Daoy (cell line): ENCODE measurements at regions not wholly inside any gene's neighbourhood (a gene's known extent, or its start where the extent isn't known, plus 50 kb on each side); places are given as distances from the start of the nearest gene placed in this dataset.
A peak's percentile ranks its signal among the peaks of the same experiment; 100 is the strongest.
"Not testable (repeated sequence)": the region's sequence is repeated elsewhere in the genome, so short reads cannot be mapped to it uniquely, and the experiment has no call there.

Experiments used
- DNase-seq: peaks from one replicate; pipeline ENCODE4 v3.0.0-alpha.2; 2015; ENCODE audit warnings: low read depth

GRCh38 chr3:110933821-110934426, 137.7 kb upstream of the NECTIN3 start:
- DNase-seq = no peak

DNA sequence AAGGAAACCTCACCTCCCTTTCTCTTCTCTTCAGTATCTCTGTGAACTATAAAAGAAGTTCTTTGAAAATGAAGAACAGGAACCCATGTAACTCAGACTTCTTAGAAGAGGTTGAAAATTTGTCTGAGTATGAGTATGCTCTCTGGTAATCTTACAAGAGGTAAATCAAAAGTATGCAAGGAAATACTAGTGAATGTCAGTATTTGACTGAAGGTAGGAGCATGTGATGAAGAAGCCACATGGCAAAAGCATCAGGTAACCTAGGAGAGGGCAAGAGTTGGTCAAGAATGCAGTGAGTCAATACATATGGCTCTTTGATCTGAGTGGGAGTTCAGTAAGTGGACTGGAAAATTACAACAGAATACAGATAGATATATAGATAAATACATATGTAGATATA, 133.0 kb upstream of the NECTIN3 start:
- DNase-seq = no peak

DNA sequence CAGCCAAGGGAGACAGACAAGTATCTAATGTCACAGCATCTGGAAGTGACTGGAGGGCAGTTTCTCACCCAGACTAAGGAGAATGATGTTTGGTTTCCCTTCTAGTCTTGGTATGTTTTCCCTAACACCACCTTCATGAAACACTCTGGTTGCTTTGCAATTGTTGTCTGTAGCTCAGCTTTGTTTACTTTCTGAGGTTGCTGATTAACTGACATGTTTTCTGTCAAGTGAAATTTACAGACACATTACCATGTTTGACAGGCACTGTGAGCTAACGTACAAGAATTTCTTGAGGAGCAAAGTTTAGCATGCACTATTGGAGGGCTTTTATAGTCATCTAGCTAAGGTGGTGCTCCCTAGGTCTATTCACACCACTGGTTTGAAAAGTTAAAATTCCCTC, 131.6 kb upstream of the NECTIN3 start:
- DNase-seq = no peak

DNA sequence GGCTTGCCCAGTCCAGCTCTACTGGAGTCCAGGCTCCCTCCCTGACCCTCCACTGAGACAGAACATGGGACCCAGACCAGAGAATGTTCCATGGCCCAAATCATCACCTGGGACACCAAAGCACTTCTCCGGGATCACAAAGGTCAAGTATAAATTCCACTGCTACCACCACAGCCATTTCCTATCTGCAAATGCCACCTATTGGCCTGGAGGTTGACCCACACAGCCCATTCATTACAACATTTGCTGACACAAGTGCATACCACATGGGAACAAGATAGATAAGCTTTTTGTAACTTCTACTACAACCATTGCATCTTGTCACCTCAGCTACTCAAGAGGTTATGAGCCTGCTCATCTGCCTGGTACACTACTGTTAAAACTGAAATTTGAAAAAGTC, 126.8 kb upstream of the NECTIN3 start:
- no peak for DNase-seq

DNA sequence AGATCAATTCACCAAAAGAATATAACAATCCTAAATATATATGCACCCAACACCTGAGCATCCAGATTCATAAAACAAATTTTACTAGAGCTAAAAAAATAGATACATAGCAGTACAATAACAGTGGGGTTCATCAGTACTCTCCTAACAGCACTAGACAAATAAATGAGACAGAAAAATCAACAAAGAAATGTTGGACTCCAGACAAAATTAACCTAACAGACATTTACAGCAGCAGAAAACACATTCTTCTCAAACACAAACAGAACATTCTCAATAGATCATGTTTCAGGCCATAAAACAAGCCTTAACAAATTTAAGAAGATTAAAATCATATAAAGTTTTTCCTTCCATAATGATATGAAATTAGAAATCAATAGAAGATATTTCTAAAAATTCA, 124.8 kb upstream of the NECTIN3 start:
- DNase-seq = no peak

- not testable (repeated sequence) for DNase-seq
Observed at GRCh38 chr3:110949194-110949593, 122.4 kb upstream of the NECTIN3 start.

DNA sequence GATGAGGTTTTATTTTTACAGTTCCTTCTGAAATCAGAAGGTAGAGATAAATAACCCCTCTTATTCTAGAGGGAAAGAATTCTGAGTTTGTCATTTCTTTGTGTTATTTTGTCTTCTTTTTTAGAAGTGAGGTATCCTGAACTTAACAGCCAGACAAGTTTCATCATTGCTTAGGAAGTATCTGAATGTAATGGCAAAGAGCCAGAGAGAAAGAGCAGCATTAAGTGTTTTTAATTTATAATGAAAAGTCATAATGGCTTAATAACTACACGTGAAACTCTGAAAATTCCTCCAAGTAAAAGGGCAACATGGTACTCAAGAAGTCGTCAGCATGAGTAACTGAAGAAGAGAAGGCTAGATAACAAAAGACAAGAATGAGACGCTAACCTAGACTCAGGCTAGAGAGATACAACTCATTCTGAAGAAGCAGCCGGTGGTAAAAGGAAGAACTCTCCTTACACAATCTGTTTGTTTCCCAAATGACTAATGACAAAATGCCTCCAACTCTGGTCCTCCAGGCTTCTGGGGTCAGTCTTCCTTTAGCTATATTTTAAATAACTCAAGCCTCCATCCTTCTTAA, 116.2 kb upstream of the NECTIN3 start:
- no peak for DNase-seq

- DNase-seq = no peak
Observed at GRCh38 chr3:110956081-110956480, 115.5 kb upstream of the NECTIN3 start.

DNA sequence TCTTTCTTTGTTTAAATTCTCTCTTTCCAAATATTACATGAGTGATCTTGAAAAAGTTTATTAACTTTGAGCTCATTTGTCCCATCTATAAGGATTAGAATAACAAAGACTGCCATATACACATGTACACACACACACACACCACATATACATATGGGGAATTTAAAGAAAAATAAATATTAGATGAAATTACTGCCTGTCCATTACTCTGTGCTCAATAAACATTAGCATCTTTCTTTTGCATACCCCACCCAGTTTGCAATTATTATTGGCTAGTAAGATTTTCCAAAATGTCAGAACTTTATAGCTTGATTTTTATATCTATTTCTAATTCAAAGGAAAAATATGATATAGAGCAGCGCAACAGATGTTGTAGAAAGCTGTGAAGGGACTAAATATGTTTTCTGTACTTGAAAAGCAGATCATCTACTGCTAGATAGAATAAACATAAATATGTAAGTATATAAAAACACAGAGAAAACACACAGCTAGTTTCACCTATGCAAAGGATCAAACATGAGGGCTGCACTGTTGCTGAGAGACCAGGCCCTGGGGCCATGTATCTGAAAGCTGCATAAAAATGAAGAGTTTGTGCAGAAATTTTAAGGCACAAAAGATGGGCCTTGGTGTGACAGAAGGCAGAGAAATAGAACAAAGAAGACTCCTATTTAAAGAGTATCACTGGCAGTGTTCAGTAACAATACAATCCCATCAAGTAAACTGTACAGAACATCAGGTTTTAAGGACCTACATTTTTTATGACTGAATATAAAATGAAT, 114.2 kb upstream of the NECTIN3 start:
- no peak for DNase-seq

DNA sequence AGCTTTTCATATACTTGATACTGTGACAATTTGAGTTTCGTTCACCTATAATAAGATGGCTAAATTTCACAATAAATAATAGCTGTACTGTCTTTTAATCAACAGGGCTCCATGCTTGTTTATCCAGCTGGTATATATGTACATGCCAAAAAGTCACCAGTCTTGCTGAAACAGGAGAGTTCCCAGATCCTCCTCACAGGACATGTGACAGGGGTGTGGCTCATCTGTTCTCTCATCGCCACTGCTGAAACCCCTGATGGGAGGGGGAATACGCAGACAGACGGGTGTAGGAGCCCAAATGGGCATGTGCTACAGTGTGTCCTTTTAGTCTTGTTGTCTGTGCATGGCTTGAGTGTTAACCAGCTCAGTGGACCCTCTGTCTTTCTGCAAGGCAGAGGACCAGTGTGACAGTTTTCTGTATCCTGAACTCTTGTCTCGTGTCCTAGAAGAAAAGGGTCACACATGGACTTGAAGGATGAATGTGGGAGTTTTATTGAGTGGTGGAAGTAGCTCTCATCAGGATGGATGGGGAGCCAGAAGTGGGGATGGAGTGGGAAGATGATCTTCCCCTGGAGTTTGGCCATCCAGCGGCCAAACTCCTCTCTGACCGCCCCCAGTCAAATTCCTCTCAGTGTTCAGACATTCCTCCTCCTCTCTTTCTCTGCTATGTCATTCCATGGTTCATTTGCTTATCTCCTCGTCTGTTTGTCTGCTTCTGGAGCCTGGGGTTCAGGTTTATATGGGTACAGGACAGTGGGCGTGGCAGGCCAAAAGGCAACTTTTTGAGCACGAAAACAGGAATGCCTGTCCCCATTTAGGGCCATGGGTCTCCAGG, 113.1 kb upstream of the NECTIN3 start:
- DNase-seq = no peak

DNA sequence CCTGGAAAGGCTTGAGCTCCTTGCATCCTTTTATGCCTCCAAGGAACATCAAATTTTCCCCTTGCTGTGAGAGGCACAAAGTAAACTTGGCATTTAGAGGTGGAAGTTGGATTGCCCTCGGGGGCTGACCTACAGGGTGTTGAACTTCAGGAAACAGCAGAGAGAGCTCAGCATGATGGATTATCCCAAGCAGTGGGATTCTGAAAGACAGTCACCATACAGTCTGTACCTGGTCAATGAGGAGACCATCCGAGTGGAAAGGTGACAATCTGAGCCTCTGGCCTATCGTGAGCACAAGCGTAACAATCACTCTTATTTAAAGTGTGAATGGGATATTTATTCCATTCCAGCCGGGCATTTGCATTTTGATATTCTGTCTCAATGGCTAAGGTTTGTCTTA, 105.6 kb upstream of the NECTIN3 start:
- no peak for DNase-seq

DNA sequence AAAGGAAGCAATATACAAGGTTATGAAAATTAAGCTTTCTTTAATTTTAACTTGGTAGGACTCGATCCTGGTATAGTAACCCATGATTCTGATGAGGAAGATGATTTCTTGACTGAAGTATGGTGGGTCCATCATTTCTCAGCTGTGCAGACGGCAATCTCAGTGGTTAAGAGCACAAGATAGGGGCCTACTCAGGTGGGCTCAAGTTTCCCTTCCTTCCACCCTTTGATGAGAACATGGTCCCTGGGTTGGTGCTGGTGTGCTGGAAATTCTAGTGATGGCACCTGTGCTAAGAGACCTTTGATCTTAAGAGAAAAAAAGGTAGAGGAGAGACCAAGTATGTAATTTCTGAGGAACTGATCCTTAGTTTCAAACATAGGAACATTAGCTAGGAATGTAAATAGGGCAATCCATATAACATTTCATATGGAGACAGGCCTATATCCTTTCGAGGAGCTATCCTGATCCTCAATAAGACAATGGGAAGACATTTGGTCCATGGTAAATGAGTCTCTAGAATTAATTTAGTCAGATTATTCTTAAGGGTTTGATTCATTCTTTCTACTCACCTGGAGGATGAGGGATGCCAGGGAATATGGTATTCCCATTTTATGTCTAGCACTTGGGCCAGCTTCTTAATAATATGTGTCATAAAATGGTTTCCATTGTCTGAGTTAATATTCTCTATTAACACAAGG, 104.5 kb upstream of the NECTIN3 start:
- no peak for DNase-seq

DNA sequence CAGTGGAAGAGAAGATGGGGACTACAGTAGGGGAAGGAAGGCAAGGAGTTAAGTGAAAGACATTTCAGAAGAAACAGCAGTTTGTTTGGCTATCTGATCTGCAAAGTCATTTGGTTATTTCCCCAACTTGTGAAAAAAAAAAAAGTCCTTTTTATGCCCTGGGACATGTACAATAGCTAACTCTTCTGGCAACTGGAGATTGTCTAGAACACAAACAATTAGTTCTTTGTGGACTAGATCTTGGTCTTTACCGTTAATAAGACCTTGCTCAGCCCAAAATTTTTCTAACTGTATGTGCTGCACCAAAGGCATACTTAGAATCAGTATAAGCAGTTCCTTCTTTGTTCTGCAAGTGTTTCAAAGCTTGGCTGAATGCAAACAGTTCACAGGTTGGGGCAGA, 103.5 kb upstream of the NECTIN3 start:
- no peak for DNase-seq

GRCh38 chr3:110969229-110970211, 102.1 kb upstream of the NECTIN3 start:
- DNase-seq = peak; percentile 14

DNA sequence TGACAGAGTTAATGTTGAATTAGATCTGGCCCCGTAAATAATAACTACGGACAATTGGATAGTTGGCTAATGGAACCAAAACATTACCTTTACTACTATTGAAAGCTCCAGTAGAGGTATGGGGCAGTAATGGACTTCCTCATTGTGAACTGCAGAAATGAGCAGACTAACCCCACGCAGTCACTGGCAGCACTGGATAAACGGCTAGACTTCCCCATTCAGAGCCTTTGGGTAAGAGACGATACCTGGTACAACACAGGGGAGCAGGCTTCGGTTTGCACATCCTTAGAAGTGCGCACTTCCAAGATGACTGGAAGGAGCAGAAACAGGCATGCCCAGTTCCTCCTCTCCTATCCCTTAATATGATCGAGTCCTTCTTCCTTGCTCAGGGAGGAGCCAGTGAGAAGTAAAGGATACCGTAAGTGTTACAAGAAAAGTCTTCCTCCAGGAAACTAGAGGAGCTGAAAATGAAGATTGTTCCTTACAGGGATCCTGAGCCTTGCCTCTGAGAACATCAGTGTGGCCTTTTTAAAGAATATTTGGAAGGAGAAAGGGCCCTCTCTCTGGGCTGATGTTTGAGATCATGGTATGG, 100.5 kb upstream of the NECTIN3 start:
- peak; percentile 7 for DNase-seq

- DNase-seq = no peak
Observed at GRCh38 chr3:110973263-110973895, 98.2 kb upstream of the NECTIN3 start.

DNA sequence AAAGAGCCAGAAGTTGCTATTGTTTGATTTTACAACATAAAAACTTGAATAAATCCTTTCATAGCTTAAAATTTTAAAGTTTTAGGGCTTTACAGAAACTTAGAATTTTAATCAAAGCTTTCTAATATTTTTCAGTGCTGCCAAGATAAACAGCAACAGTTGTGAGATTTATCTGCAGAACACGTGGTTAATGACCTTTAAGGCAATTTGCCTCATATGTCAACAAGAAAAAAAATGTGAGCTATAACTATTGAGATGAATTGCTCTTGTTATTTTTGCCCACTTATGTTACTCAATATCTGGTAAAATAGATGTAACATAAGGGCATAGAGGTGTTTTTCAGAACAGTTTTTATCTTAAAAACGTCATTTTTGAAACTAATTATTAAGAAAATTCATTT, 96.7 kb upstream of the NECTIN3 start:
- DNase-seq = no peak

GRCh38 chr3:110984456-110985250, 87.0 kb upstream of the NECTIN3 start:
- no peak for DNase-seq

DNA sequence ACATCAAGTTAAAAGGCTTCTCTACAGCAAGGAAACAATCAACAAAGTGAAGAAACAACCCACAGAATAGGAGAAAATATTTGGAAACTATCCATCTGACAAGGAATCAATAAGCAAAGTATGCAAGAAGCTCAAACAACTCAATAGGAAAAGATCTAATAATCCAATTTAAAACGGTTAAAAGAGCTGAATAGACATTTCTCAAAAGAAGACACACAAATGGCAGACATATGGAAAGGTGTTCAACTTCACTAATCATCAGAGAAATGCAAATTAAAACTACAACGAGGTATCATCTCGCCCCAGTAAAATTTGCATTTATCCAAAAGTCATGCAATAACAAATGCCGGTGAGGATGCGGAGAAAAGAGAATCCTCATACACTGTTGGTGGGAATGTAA, 82.2 kb upstream of the NECTIN3 start:
- no peak for DNase-seq
